ENCODE measurements at regions not wholly inside any gene's neighbourhood (a gene's known extent, or its start where the extent isn't known, plus 50 kb on each side); places are given as distances from the start of the nearest gene placed in this dataset.

GRCh38 chr16:6897876-6898485 lies 434.7 kb upstream of the RBFOX1 start:
- 72 to 74% methylated on average over 7 to 8 of the region's 8 CpGs for WGBS, 2 experiments
- Histone ChIP-seq H3K4me1 (ENCODE audit: control insufficient read depth, insufficient read depth, low read length) (peaks cover 7% of the 10 kb centered on the region), H3K9me3 (ENCODE audit: control insufficient read depth, low read length) (no peaks in the 10 kb centered on the region), H3K36me3 (ENCODE audit: control insufficient read depth, insufficient read depth, low read length) (no peaks in the 10 kb centered on the region), H3K27ac (ENCODE audit: insufficient read depth, low read depth, low read length, poor library complexity, severe bottlenecking) (no peak overlapping the region), H3K27me3 (ENCODE audit: control insufficient read depth, insufficient read depth, low read length, poor library complexity, severe bottlenecking) (peaks cover 33% of the 10 kb centered on the region), H3K4me3 (ENCODE audit: insufficient read depth, low read depth, low read length) (no peak overlapping the region)

- Histone ChIP-seq H3K27me3 (ENCODE audit: control insufficient read depth, insufficient read depth, low read length, poor library complexity, severe bottlenecking) (no peaks in the 10 kb centered on the region), H3K9me3 (ENCODE audit: control insufficient read depth, low read length) (no peaks in the 10 kb centered on the region), H3K4me3 (ENCODE audit: insufficient read depth, low read depth, low read length) (no peak overlapping the region), H3K36me3 (ENCODE audit: control insufficient read depth, insufficient read depth, low read length) (no peaks in the 10 kb centered on the region), H3K4me1 (ENCODE audit: control insufficient read depth, insufficient read depth, low read length) (peaks cover 21% of the 10 kb centered on the region), H3K27ac (ENCODE audit: insufficient read depth, low read depth, low read length, poor library complexity, severe bottlenecking) (no peak overlapping the region)
- WGBS, 2 experiments: 78 to 79% methylated on average over 4 of the region's 4 CpGs
Measured at GRCh38 chr16:6892966-6893365, 439.7 kb upstream of the RBFOX1 start.

- Histone ChIP-seq H3K4me1 (ENCODE audit: control insufficient read depth, insufficient read depth, low read length) (peaks cover 18% of the 10 kb centered on the region), H3K4me3 (ENCODE audit: insufficient read depth, low read depth, low read length) (no peak overlapping the region), H3K9me3 (ENCODE audit: control insufficient read depth, low read length) (no peaks in the 10 kb centered on the region), H3K27me3 (ENCODE audit: control insufficient read depth, insufficient read depth, low read length, poor library complexity, severe bottlenecking) (no peaks in the 10 kb centered on the region), H3K36me3 (ENCODE audit: control insufficient read depth, insufficient read depth, low read length) (no peaks in the 10 kb centered on the region), H3K27ac (ENCODE audit: insufficient read depth, low read depth, low read length, poor library complexity, severe bottlenecking) (no peak overlapping the region)
- 92 to 100% methylated on average over 2 of the region's 2 CpGs for WGBS, 2 experiments
Measured at GRCh38 chr16:6891496-6891895, 441.1 kb upstream of the RBFOX1 start.

GRCh38 chr16:6888531-6888930 lies 444.1 kb upstream of the RBFOX1 start:
- H3K4me1 ChIP-seq (ENCODE audit: control insufficient read depth, insufficient read depth, low read length): peaks cover 18% of the 10 kb centered on the region
- no peak overlapping the region for H3K27ac ChIP-seq (ENCODE audit: insufficient read depth, low read depth, low read length, poor library complexity, severe bottlenecking)
- no peak overlapping the region for H3K4me3 ChIP-seq (ENCODE audit: insufficient read depth, low read depth, low read length)
- H3K27me3 ChIP-seq (ENCODE audit: control insufficient read depth, insufficient read depth, low read length, poor library complexity, severe bottlenecking): no peaks in the 10 kb centered on the region
- WGBS, 2 experiments: 82 to 94% methylated on average over 2 of the region's 2 CpGs
- H3K36me3 ChIP-seq (ENCODE audit: control insufficient read depth, insufficient read depth, low read length): no peaks in the 10 kb centered on the region
- H3K9me3 ChIP-seq (ENCODE audit: control insufficient read depth, low read length): no peaks in the 10 kb centered on the region

GRCh38 chr16:6884002-6884401 lies 448.6 kb upstream of the RBFOX1 start:
- Histone ChIP-seq H3K36me3 (ENCODE audit: control insufficient read depth, insufficient read depth, low read length) (no peaks in the 10 kb centered on the region), H3K27ac (ENCODE audit: insufficient read depth, low read depth, low read length, poor library complexity, severe bottlenecking) (no peak overlapping the region), H3K27me3 (ENCODE audit: control insufficient read depth, insufficient read depth, low read length, poor library complexity, severe bottlenecking) (no peaks in the 10 kb centered on the region), H3K9me3 (ENCODE audit: control insufficient read depth, low read length) (no peaks in the 10 kb centered on the region), H3K4me3 (ENCODE audit: insufficient read depth, low read depth, low read length) (no peak overlapping the region), H3K4me1 (ENCODE audit: control insufficient read depth, insufficient read depth, low read length) (peaks cover 6% of the 10 kb centered on the region)
- 81% methylated on average over 7 of the region's 7 CpGs for WGBS, 2 experiments

- 90% methylated on average over 4 of the region's 4 CpGs for WGBS, 2 experiments
Measured at GRCh38 chr16:6880263-6880662, 452.4 kb upstream of the RBFOX1 start.

GRCh38 chr16:6864671-6865070 lies 468.0 kb upstream of the RBFOX1 start:
- H3K4me1 ChIP-seq (ENCODE audit: control insufficient read depth, insufficient read depth, low read length): peaks cover 19% of the 10 kb centered on the region
- no peaks in the 10 kb centered on the region for H3K9me3 ChIP-seq (ENCODE audit: control insufficient read depth, low read length)
- peaks cover 42% of the 10 kb centered on the region for H3K27me3 ChIP-seq (ENCODE audit: control insufficient read depth, insufficient read depth, low read length, poor library complexity, severe bottlenecking)
- no peaks in the 10 kb centered on the region for H3K36me3 ChIP-seq (ENCODE audit: control insufficient read depth, insufficient read depth, low read length)
- no peak overlapping the region for H3K27ac ChIP-seq (ENCODE audit: insufficient read depth, low read depth, low read length, poor library complexity, severe bottlenecking)
- WGBS, 2 experiments: 92 to 97% methylated on average over 5 of the region's 5 CpGs
- no peak overlapping the region for H3K4me3 ChIP-seq (ENCODE audit: insufficient read depth, low read depth, low read length)

More at GRCh38 chr16:6880263-6880662, 452.4 kb upstream of the RBFOX1 start:
- Histone ChIP-seq H3K27ac (ENCODE audit: insufficient read depth, low read depth, low read length, poor library complexity, severe bottlenecking) (no peak overlapping the region), H3K4me3 (ENCODE audit: insufficient read depth, low read depth, low read length) (no peak overlapping the region), H3K4me1 (ENCODE audit: control insufficient read depth, insufficient read depth, low read length) (no peaks in the 10 kb centered on the region), H3K27me3 (ENCODE audit: control insufficient read depth, insufficient read depth, low read length, poor library complexity, severe bottlenecking) (no peaks in the 10 kb centered on the region), H3K36me3 (ENCODE audit: control insufficient read depth, insufficient read depth, low read length) (no peaks in the 10 kb centered on the region), H3K9me3 (ENCODE audit: control insufficient read depth, low read length) (no peaks in the 10 kb centered on the region)

GRCh38 chr16:6864244-6864643 lies 468.4 kb upstream of the RBFOX1 start:
- H3K27ac ChIP-seq (ENCODE audit: insufficient read depth, low read depth, low read length, poor library complexity, severe bottlenecking): no peak overlapping the region
- no peak overlapping the region for H3K4me3 ChIP-seq (ENCODE audit: insufficient read depth, low read depth, low read length)
- H3K4me1 ChIP-seq (ENCODE audit: control insufficient read depth, insufficient read depth, low read length): peaks cover 19% of the 10 kb centered on the region
- no peaks in the 10 kb centered on the region for H3K9me3 ChIP-seq (ENCODE audit: control insufficient read depth, low read length)
- peaks cover 47% of the 10 kb centered on the region for H3K27me3 ChIP-seq (ENCODE audit: control insufficient read depth, insufficient read depth, low read length, poor library complexity, severe bottlenecking)
- WGBS, 2 experiments: 74 to 84% methylated on average over 4 of the region's 4 CpGs
- H3K36me3 ChIP-seq (ENCODE audit: control insufficient read depth, insufficient read depth, low read length): no peaks in the 10 kb centered on the region

- Histone ChIP-seq H3K36me3 (ENCODE audit: control insufficient read depth, insufficient read depth, low read length) (no peaks in the 10 kb centered on the region), H3K9me3 (ENCODE audit: control insufficient read depth, low read length) (no peaks in the 10 kb centered on the region), H3K4me1 (ENCODE audit: control insufficient read depth, insufficient read depth, low read length) (peaks cover 19% of the 10 kb centered on the region), H3K4me3 (ENCODE audit: insufficient read depth, low read depth, low read length) (no peak overlapping the region), H3K27ac (ENCODE audit: insufficient read depth, low read depth, low read length, poor library complexity, severe bottlenecking) (no peak overlapping the region), H3K27me3 (ENCODE audit: control insufficient read depth, insufficient read depth, low read length, poor library complexity, severe bottlenecking) (peaks cover 58% of the 10 kb centered on the region)
- WGBS, 2 experiments: 0 to 2% methylated on average over 2 of the region's 2 CpGs
Measured at GRCh38 chr16:6863135-6863534, 469.5 kb upstream of the RBFOX1 start.

- Histone ChIP-seq H3K27ac (ENCODE audit: insufficient read depth, low read depth, low read length, poor library complexity, severe bottlenecking) (no peak overlapping the region), H3K36me3 (ENCODE audit: control insufficient read depth, insufficient read depth, low read length) (no peaks in the 10 kb centered on the region), H3K4me1 (ENCODE audit: control insufficient read depth, insufficient read depth, low read length) (peaks cover 19% of the 10 kb centered on the region), H3K9me3 (ENCODE audit: control insufficient read depth, low read length) (no peaks in the 10 kb centered on the region), H3K27me3 (ENCODE audit: control insufficient read depth, insufficient read depth, low read length, poor library complexity, severe bottlenecking) (peaks cover 70% of the 10 kb centered on the region), H3K4me3 (ENCODE audit: insufficient read depth, low read depth, low read length) (no peak overlapping the region)
- 41 to 43% methylated on average over 6 of the region's 6 CpGs for WGBS, 2 experiments
Measured at GRCh38 chr16:6861815-6862477, 470.7 kb upstream of the RBFOX1 start.
